ENCODE measurements at regions not wholly inside any gene's neighbourhood (a gene's known extent, or its start where the extent isn't known, plus 50 kb on each side); places are given as distances from the start of the nearest gene placed in this dataset.

- Histone ChIP-seq H3K9me3 (ENCODE audit: control insufficient read depth in 2 of 3, low read length in 3 of 3) (no peaks in the 10 kb centered on the region), H3K27me3 (ENCODE audit: control insufficient read depth in 2 of 2, insufficient read depth in 2 of 2, low read length in 2 of 2) (no peaks in the 10 kb centered on the region), H3K4me3 (ENCODE audit: low read length) (no peak overlapping the region), H3K36me3 (ENCODE audit: control insufficient read depth in 2 of 3, insufficient read depth in 3 of 3, low read length in 3 of 3) (no peaks in the 10 kb centered on the region), H3K4me1 (ENCODE audit: control insufficient read depth in 2 of 2, insufficient read depth in 2 of 2, low read length in 2 of 2) (no peaks in the 10 kb centered on the region), H3K27ac (ENCODE audit: low read depth, low read length) (no peak overlapping the region)
- ATAC-seq, result no peak
- H3K27ac Mint-ChIP-seq, result no peak overlapping the region
- peaks cover 0 to 16% (median 3%) of the 10 kb centered on the region in 11 donors for H3K9me3 Mint-ChIP-seq
- no peak for DNase-seq
- intact Hi-C loops (cut with micrococcal nuclease), result no loop called here
- H3K36me3 Mint-ChIP-seq, result no peaks in the 10 kb centered on the region
- POLR2A ChIA-PET, result no interaction called here
- peaks cover 0 to 38% (median 4%) of the 10 kb centered on the region in 5 donors for H3K27me3 Mint-ChIP-seq
- no peaks in the 10 kb centered on the region for H3K4me1 Mint-ChIP-seq
- H3K4me3 Mint-ChIP-seq, result no peak overlapping the region
- CTCF ChIA-PET, result no interaction called here
Measured at GRCh38 chr13:111949311-111949710, 117.6 kb upstream of the SOX1 start.

GRCh38 chr13:111950697-111951096, 116.3 kb upstream of the SOX1 start:
- Histone ChIP-seq H3K36me3 (ENCODE audit: control insufficient read depth in 2 of 3, insufficient read depth in 3 of 3, low read length in 3 of 3) (no peaks in the 10 kb centered on the region), H3K27me3 (ENCODE audit: control insufficient read depth in 2 of 2, insufficient read depth in 2 of 2, low read length in 2 of 2) (no peaks in the 10 kb centered on the region), H3K4me3 (ENCODE audit: low read length) (no peak overlapping the region), H3K9me3 (ENCODE audit: control insufficient read depth in 2 of 3, low read length in 3 of 3) (no peaks in the 10 kb centered on the region), H3K27ac (ENCODE audit: low read depth, low read length) (no peak overlapping the region), H3K4me1 (ENCODE audit: control insufficient read depth in 2 of 2, insufficient read depth in 2 of 2, low read length in 2 of 2) (no peaks in the 10 kb centered on the region)
- Mint-ChIP-seq H3K4me3 (no peak overlapping the region), H3K27ac (no peak overlapping the region), H3K9me3 (peaks cover 0 to 16% (median 3%) of the 10 kb centered on the region in 11 donors), H3K4me1 (no peaks in the 10 kb centered on the region), H3K36me3 (no peaks in the 10 kb centered on the region), H3K27me3 (peaks cover 0 to 46% (median 4%) of the 10 kb centered on the region in 5 donors)
- ChIA-PET CTCF (no interaction called here), POLR2A (no interaction called here)
- intact Hi-C loops (cut with micrococcal nuclease), result no loop called here
- ATAC-seq (no peak), DNase-seq (no peak)

GRCh38 chr13:111952032-111952431, 114.9 kb upstream of the SOX1 start:
- Histone ChIP-seq H3K9me3 (ENCODE audit: control insufficient read depth in 2 of 3, low read length in 3 of 3) (no peaks in the 10 kb centered on the region), H3K27me3 (ENCODE audit: control insufficient read depth in 2 of 2, insufficient read depth in 2 of 2, low read length in 2 of 2) (no peaks in the 10 kb centered on the region), H3K4me1 (ENCODE audit: control insufficient read depth in 2 of 2, insufficient read depth in 2 of 2, low read length in 2 of 2) (no peaks in the 10 kb centered on the region), H3K36me3 (ENCODE audit: control insufficient read depth in 2 of 3, insufficient read depth in 3 of 3, low read length in 3 of 3) (no peaks in the 10 kb centered on the region), H3K4me3 (ENCODE audit: low read length) (no peak overlapping the region), H3K27ac (ENCODE audit: low read depth, low read length) (no peak overlapping the region)
- DNase-seq (no peak), ATAC-seq (no peak)
- Mint-ChIP-seq H3K4me1 (no peaks in the 10 kb centered on the region), H3K4me3 (no peak overlapping the region), H3K9me3 (peaks cover 0 to 14% (median 3%) of the 10 kb centered on the region in 11 donors), H3K27me3 (peaks cover 0 to 41% (median 4%) of the 10 kb centered on the region in 5 donors), H3K36me3 (no peaks in the 10 kb centered on the region), H3K27ac (no peak overlapping the region)
- ChIA-PET CTCF (no interaction called here), POLR2A (no interaction called here)
- intact Hi-C loops (cut with micrococcal nuclease), result no loop called here

DNA sequence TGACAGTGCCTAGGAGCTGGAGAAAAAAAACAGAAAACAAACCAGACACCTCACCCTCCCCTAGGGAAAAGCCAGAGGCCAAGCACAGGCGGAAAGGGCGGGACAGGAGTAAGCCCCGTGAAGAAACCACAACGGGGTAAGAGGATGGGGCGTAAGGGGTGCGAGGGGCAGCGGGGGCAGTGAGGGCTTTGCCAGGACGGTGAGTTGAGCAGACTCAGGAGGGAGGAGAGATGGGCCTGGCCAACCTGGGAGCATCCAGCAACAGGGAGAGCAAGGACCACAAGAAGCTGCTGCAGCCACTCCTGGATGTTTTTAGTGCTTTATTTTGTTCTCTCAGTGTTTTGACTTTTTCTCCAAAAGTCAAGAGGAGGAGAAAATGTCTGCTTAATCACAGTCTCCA, 114.1 kb upstream of the SOX1 start:
- Histone ChIP-seq H3K36me3 (ENCODE audit: control insufficient read depth in 2 of 3, insufficient read depth in 3 of 3, low read length in 3 of 3) (no peaks in the 10 kb centered on the region), H3K4me1 (ENCODE audit: control insufficient read depth in 2 of 2, insufficient read depth in 2 of 2, low read length in 2 of 2) (no peaks in the 10 kb centered on the region), H3K9me3 (ENCODE audit: control insufficient read depth in 2 of 3, low read length in 3 of 3) (no peaks in the 10 kb centered on the region), H3K27ac (ENCODE audit: low read depth, low read length) (no peak overlapping the region), H3K27me3 (ENCODE audit: control insufficient read depth in 2 of 2, insufficient read depth in 2 of 2, low read length in 2 of 2) (no peaks in the 10 kb centered on the region), H3K4me3 (ENCODE audit: low read length) (no peak overlapping the region)
- DNase-seq (no peak), ATAC-seq (no peak)
- ChIA-PET POLR2A (no interaction called here), CTCF (no interaction called here)
- Mint-ChIP-seq H3K36me3 (no peaks in the 10 kb centered on the region), H3K4me3 (no peak overlapping the region), H3K4me1 (no peaks in the 10 kb centered on the region), H3K27ac (no peak overlapping the region), H3K9me3 (peaks cover 0 to 14% (median 3%) of the 10 kb centered on the region in 11 donors), H3K27me3 (peaks cover 0 to 34% (median 0%) of the 10 kb centered on the region in 5 donors)
- intact Hi-C loops (cut with micrococcal nuclease), result no loop called here

- DNase-seq, result no peak
- Histone ChIP-seq H3K4me3 (ENCODE audit: low read length) (no peak overlapping the region), H3K36me3 (ENCODE audit: control insufficient read depth in 2 of 3, insufficient read depth in 3 of 3, low read length in 3 of 3) (no peaks in the 10 kb centered on the region), H3K4me1 (ENCODE audit: control insufficient read depth in 2 of 2, insufficient read depth in 2 of 2, low read length in 2 of 2) (no peaks in the 10 kb centered on the region), H3K27ac (ENCODE audit: low read depth, low read length) (no peak overlapping the region), H3K9me3 (ENCODE audit: control insufficient read depth in 2 of 3, low read length in 3 of 3) (no peaks in the 10 kb centered on the region), H3K27me3 (ENCODE audit: control insufficient read depth in 2 of 2, insufficient read depth in 2 of 2, low read length in 2 of 2) (no peaks in the 10 kb centered on the region)
- ChIA-PET POLR2A (no interaction called here), CTCF (no interaction called here)
- Mint-ChIP-seq H3K27ac (no peak overlapping the region), H3K27me3 (peaks cover 0 to 30% (median 0%) of the 10 kb centered on the region in 5 donors), H3K36me3 (no peaks in the 10 kb centered on the region), H3K4me1 (no peaks in the 10 kb centered on the region), H3K9me3 (peaks cover 0 to 14% (median 3%) of the 10 kb centered on the region in 11 donors), H3K4me3 (no peak overlapping the region)
- intact Hi-C loops (cut with micrococcal nuclease), result no loop called here
- no peak for ATAC-seq
Measured at GRCh38 chr13:111953546-111954178, 113.3 kb upstream of the SOX1 start.

DNA sequence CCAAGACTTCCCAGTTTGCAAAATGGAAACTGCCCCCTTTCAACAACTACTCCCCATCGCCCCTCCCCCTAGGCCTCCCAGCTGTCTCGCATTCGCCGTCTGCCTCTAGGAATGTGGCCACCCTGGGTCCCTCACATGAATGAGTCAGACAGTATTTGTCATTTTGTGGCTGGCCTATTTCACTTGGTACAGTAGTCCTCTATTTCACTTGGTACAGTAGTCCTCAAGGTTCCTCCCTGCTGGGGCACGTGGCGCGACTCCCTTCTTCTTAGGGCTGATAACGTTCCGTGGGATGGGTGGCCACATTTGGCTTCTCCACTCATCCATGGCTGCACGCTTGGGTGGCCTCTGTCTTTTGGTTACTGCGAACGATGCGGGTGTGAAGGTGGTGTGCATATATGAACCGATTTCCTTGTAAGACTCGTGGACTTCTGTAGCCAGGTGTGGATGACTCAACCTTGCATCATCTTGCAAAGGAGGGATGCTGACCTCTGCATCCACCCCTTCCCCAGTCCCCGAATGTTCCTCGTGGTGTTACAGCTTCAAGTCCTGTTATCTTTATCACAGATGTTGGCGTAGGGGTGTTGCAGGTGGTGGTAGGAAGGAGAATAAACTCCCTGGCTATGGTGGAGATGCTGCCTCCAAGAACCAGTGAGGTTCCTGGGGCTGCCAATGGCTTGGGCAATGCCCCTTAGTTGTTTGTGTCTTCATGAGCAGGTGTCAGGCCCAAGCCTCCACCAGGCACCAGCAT, 112.1 kb upstream of the SOX1 start:
- H3K27me3 Mint-ChIP-seq, result peaks cover 0 to 25% (median 0%) of the 10 kb centered on the region in 5 donors
- no peaks in the 10 kb centered on the region for H3K36me3 ChIP-seq (ENCODE audit: control insufficient read depth in 2 of 3, insufficient read depth in 3 of 3, low read length in 3 of 3)
- no peaks in the 10 kb centered on the region for H3K4me1 ChIP-seq (ENCODE audit: control insufficient read depth in 2 of 2, insufficient read depth in 2 of 2, low read length in 2 of 2)
- POLR2A ChIA-PET, result no interaction called here
- CTCF ChIA-PET, result no interaction called here
- no peak for ATAC-seq
- H3K4me1 Mint-ChIP-seq, result no peaks in the 10 kb centered on the region
- H3K27ac Mint-ChIP-seq, result no peak overlapping the region
- H3K9me3 Mint-ChIP-seq, result peaks cover 0 to 10% (median 3%) of the 10 kb centered on the region in 11 donors
- DNase-seq, result no peak
- intact Hi-C loops (cut with micrococcal nuclease), result no loop called here
- no peaks in the 10 kb centered on the region for H3K36me3 Mint-ChIP-seq
- H3K9me3 ChIP-seq (ENCODE audit: control insufficient read depth in 2 of 3, low read length in 3 of 3), result no peaks in the 10 kb centered on the region
- no peak overlapping the region for H3K4me3 Mint-ChIP-seq
- H3K27ac ChIP-seq (ENCODE audit: low read depth, low read length), result no peak overlapping the region
- no peaks in the 10 kb centered on the region for H3K27me3 ChIP-seq (ENCODE audit: control insufficient read depth in 2 of 2, insufficient read depth in 2 of 2, low read length in 2 of 2)
- H3K4me3 ChIP-seq (ENCODE audit: low read length), result no peak overlapping the region

All from naive thymus-derived CD4-positive, alpha-beta T cell (primary cell).